Upper lobe of left lung (tissue), 6 donors: ENCODE measurements at regions not wholly inside any gene's neighbourhood (a gene's known extent, or its start where the extent isn't known, plus 50 kb on each side); places are given as distances from the start of the nearest gene placed in this dataset.

Source experiments
- ATAC-seq, 2 donors: fragments of 200-7000 bp; cut with Tn5 transposase; one replicate each; pipeline ENCODE4 v1.9.1; 2022; ENCODE audit warnings: mild to moderate bottlenecking in 2 of 2, moderate library complexity in 2 of 2; ENCODE audit not compliant: low FRiP score in 2 of 2
- DNase-seq, 2 donors: peaks; one replicate each; pipeline ENCODE4 v3.0.0-alpha.2; 2019 to 2020
- H3K27ac ChIP-seq, 4 donors: fragments of 200-600 bp; sonication (generic); one replicate each; pipeline ENCODE4 v1.5.1; 2016 to 2019
- H3K27me3 ChIP-seq, 4 donors: fragments of 200-600 bp; sonication (generic); one replicate each; pipeline ENCODE4 v1.5.1; 2017 to 2019
- H3K36me3 ChIP-seq, 4 donors: fragments of 200-600 bp; sonication (generic); one replicate each; pipeline ENCODE4 v1.5.1; 2016 to 2019
- H3K4me1 ChIP-seq, 4 donors: fragments of 200-600 bp; sonication (generic); one replicate each; pipeline ENCODE4 v1.5.1; 2018 to 2019
- H3K4me3 ChIP-seq, 4 donors: fragments of 200-600 bp; sonication (generic); one replicate each; pipeline ENCODE4 v1.5.1; 2017 to 2019; ENCODE audit warnings: mild to moderate bottlenecking in 2 of 4, moderate library complexity in 1 of 4
- H3K9me3 ChIP-seq, 4 donors: fragments of 200-600 bp; sonication (generic); one replicate each; pipeline ENCODE4 v1.5.1; 2018 to 2019
- EP300 ChIP-seq, 4 donors: sonication (generic); formaldehyde crosslinking; IDR thresholded peaks; one replicate each; pipeline ENCODE4 v1.5.1; 2017; ENCODE audit warnings: antibody characterized with exemption in 4 of 4, control low read depth in 2 of 4
- POLR2A ChIP-seq, 4 donors: fragments of 450-650 bp; IDR thresholded peaks; one replicate each; pipeline ENCODE4 v1.5.1; 2016 to 2017; ENCODE audit warnings: antibody characterized with exemption in 4 of 4, mild to moderate bottlenecking in 2 of 4
- POLR2AphosphoS5 ChIP-seq, 2 donors: sonication (generic); formaldehyde crosslinking; IDR thresholded peaks; one replicate each; pipeline ENCODE4 v1.5.1; 2017; ENCODE audit warnings: antibody characterized with exemption in 2 of 2
- WGBS, 2 donors: methylation state at CpG; one replicate each; pipeline ENCODE4 v1.1.5; 2017 to 2018; 5-methylcytosine and 5-hydroxymethylcytosine counted together
- TF ChIP-seq, protein P1 (sequence below), 6 experiments: fragments of 450-650 bp in 4 of 6; fragments of 200-600 bp in 2 of 6; sonication (generic) in 2 of 6; IDR thresholded peaks; one replicate each; pipeline ENCODE4 v1.5.1; 2016 to 2019; ENCODE audit warnings: antibody characterized with exemption in 6 of 6
- donor health status: DM: no; HTN: no; CAD: no; lungs with moderate emphysema.
- donor health status: DM: no; HTN: yes; CAD: no; lungs with severe emphysema.

DNA sequence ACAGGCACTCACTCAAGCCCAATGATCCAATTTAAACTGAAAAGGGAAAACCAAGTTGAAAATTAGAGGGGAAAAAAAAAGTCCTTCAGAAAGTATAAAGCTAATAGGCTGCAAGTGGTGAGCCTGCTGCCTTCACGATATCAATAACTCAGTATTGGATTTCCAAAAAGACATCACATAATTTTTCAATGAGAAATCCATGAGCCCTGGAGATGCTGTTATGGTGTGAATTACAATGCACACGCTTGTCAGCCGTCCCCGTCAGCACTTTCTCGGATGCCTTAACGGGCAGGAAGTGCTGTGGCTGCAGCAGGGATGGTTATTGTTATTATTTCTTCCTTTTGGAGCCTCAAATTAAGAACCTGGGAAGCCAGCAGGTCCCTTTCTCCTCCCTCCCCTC, 138.5 kb downstream of the DHX35 start:
- TF ChIP-seq POLR2AphosphoS5 (IDR thresholded peaks at IDR 0.05): no peak
- TF ChIP-seq EP300 (IDR thresholded peaks at IDR 0.05): no peak
- no peak for TF ChIP-seq POLR2A (IDR thresholded peaks at IDR 0.05)
- TF ChIP-seq, protein P1, sequence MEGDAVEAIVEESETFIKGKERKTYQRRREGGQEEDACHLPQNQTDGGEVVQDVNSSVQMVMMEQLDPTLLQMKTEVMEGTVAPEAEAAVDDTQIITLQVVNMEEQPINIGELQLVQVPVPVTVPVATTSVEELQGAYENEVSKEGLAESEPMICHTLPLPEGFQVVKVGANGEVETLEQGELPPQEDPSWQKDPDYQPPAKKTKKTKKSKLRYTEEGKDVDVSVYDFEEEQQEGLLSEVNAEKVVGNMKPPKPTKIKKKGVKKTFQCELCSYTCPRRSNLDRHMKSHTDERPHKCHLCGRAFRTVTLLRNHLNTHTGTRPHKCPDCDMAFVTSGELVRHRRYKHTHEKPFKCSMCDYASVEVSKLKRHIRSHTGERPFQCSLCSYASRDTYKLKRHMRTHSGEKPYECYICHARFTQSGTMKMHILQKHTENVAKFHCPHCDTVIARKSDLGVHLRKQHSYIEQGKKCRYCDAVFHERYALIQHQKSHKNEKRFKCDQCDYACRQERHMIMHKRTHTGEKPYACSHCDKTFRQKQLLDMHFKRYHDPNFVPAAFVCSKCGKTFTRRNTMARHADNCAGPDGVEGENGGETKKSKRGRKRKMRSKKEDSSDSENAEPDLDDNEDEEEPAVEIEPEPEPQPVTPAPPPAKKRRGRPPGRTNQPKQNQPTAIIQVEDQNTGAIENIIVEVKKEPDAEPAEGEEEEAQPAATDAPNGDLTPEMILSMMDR (IDR thresholded peaks at IDR 0.05): no peak
- 36 to 48% methylated on average over 6 of the region's 6 CpGs for whole genome bisulfite sequencing, 2 donors
- Histone ChIP-seq H3K27me3 (no peaks in the 10 kb centered on the region), H3K4me3 (no peak overlapping the region), H3K36me3 (no peaks in the 10 kb centered on the region), H3K27ac (no peak overlapping the region), H3K4me1 (no peaks in the 10 kb centered on the region), H3K9me3 (no peaks in the 10 kb centered on the region)
- DNase-seq (no peak), ATAC-seq (no peak)

DNA sequence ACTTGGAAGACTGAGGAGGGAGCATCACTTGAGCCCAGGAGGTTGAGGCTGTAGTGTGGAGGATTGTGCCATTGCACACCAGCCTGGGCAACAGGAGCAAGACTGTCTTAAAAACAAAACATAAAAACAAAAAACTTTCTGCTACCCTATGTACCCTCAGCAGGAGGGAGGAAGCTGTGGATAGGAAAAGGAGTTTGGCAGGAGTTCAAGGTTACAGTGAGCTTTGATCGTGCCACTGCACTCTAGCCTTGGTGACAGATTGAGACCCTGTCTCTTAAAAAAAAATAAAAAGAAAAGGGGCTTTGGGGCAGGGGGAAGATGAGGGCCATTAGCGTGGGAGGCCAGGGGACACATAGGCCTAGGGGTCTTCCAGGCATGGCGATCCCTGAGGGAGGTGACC, 135.7 kb downstream of the DHX35 start:
- ATAC-seq: no peak

DNA sequence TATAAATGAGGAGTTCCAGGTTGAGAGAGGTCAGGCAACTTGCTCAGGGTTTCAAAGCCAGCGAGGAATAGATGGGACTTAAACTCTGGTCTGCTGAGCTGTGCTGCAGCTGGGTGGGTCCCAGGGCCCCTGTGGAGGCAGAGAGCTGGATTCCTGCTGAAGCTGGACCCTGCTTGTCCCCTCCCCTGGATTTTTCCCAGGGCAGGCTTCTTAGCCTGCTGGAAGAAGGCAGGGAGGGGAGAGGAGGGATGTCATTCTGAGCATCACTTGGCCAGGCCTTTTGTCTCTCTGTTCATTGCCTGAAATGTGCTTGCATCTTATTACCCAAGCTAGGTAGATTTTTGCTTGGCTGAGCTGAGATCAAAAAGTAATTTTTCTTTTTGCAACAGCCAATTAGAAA, 133.7 kb downstream of the DHX35 start:
- no peaks in the 10 kb centered on the region for H3K4me1 ChIP-seq
- TF ChIP-seq, protein P1 (IDR thresholded peaks at IDR 0.05): no peak
- TF ChIP-seq POLR2AphosphoS5 (IDR thresholded peaks at IDR 0.05): no peak
- DNase-seq: no peak
- no peak overlapping the region for H3K4me3 ChIP-seq
- no peaks in the 10 kb centered on the region for H3K27me3 ChIP-seq
- 100% methylated on average over 1 of the region's 1 CpG for WGBS, 2 donors
- ATAC-seq: no peak
- no peaks in the 10 kb centered on the region for H3K9me3 ChIP-seq
- no peaks in the 10 kb centered on the region for H3K36me3 ChIP-seq
- H3K27ac ChIP-seq: no peak overlapping the region

More for the DNA sequence above, 135.7 kb downstream of the DHX35 start:
- no peak overlapping the region for H3K4me3 ChIP-seq
- TF ChIP-seq POLR2AphosphoS5 (IDR thresholded peaks at IDR 0.05) (no peak), EP300 (IDR thresholded peaks at IDR 0.05) (no peak), POLR2A (IDR thresholded peaks at IDR 0.05) (no peak)
- TF ChIP-seq, protein P1 (IDR thresholded peaks at IDR 0.05): no peak
- WGBS, 2 donors: 51 to 52% methylated on average over 3 of the region's 3 CpGs
- H3K36me3 ChIP-seq: no peaks in the 10 kb centered on the region
- DNase-seq: no peak
- H3K9me3 ChIP-seq: no peaks in the 10 kb centered on the region
- H3K27me3 ChIP-seq: no peaks in the 10 kb centered on the region
- no peak overlapping the region for H3K27ac ChIP-seq
- H3K4me1 ChIP-seq: no peaks in the 10 kb centered on the region

DNA sequence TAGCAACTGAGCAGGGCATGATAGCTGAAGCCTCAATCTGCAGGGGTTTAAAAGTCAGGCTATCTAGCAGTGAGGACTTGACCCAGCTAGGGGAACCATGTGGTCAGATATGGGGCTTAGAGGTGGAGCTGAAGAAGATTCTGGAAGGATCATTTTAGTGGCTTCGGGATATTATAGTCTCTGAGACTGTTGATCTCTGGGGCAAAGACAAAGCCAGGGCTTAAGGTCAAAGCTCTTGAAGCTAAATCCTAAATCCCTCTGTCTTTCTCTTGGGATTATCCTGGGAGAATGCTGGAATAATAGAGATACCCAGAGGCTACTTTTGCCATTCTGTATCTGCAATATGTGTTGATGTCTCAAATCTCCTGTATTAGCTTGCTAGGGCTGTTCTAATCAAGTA, 132.2 kb downstream of the DHX35 start:
- DNase-seq (no peak), ATAC-seq (no peak)
- Histone ChIP-seq H3K4me1 (no peaks in the 10 kb centered on the region), H3K36me3 (no peaks in the 10 kb centered on the region), H3K4me3 (no peak overlapping the region), H3K9me3 (no peaks in the 10 kb centered on the region), H3K27me3 (no peaks in the 10 kb centered on the region), H3K27ac (no peak overlapping the region)
- 75 to 95% methylated on average over 1 of the region's 1 CpG for WGBS, 2 donors
- TF ChIP-seq POLR2AphosphoS5 (IDR thresholded peaks at IDR 0.05) (no peak), EP300 (IDR thresholded peaks at IDR 0.05) (no peak), POLR2A (IDR thresholded peaks at IDR 0.05) (no peak)
- TF ChIP-seq, protein P1 (IDR thresholded peaks at IDR 0.05): no peak

DNA sequence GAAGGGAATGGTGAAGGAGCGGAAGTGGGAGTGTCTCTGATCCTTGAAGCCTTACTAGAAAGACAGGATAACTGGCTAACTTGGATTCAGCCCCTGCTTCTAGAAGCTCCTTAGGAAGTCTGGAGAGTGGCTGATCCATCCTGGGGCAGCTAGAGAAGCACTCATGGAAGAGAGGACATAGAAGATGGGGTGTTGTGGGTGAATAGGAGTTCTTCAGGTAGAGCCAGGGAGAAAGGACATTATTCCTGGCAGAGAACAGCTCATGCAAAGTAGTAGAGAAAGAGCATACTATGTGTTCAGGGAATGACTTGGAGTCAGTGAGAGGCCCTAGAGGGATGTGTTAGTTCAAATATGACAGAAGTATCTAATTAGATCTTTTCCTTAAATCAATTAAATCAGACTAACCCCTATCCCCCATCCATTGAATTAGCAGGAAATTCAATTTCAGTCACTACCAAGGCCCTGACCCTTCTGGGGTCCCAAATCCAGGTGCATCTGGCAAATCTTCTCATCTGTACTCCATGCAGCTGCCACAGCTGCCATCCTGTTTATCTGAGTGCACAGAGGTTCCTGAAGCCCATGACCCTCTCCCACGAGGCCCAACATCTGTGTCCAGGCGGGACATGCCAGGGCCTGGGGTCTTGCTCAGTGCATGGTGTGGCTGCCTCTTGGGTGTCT, 130.7 kb downstream of the DHX35 start:
- Histone ChIP-seq H3K27ac (no peak overlapping the region), H3K9me3 (no peaks in the 10 kb centered on the region), H3K4me1 (no peaks in the 10 kb centered on the region), H3K4me3 (no peak overlapping the region), H3K36me3 (no peaks in the 10 kb centered on the region), H3K27me3 (no peaks in the 10 kb centered on the region)
- TF ChIP-seq EP300 (IDR thresholded peaks at IDR 0.05): no peak
- 38 to 95% methylated on average over 1 to 3 of the region's 3 CpGs for WGBS, 2 donors
- ATAC-seq: no peak
- DNase-seq: no peak
